Naive thymus-derived CD4-positive, alpha-beta T cell (primary cell): ENCODE measurements at regions not wholly inside any gene's neighbourhood (a gene's known extent, or its start where the extent isn't known, plus 50 kb on each side); places are given as distances from the start of the nearest gene placed in this dataset.

Source experiments
- ATAC-seq: fragments of 150-1000 bp; cut with Tn5 transposase; 2 replicates; pipeline ENCODE4 v1.10.0; 2021; ENCODE audit warnings: mild to moderate bottlenecking, moderate library complexity
- CTCF ChIA-PET: fragments of 350-600 bp; sonication (Branson Sonifier 250); formaldehyde crosslinking; loops from one replicate; lab custom pipeline; 2021; ENCODE audit warnings: antibody characterized with exemption; lab: Charles Lee
- POLR2A ChIA-PET: fragments of 350-600 bp; sonication (Branson Sonifier 250); formaldehyde crosslinking; loops from one replicate; lab custom pipeline; 2021; ENCODE audit warnings: antibody characterized with exemption, inconsistent platforms; lab: Charles Lee
- DNase-seq, 9 donors: peaks; one replicate each; pipeline versions ENCODE4 v3.0.0 to v3.0.0-alpha.2; 2020 to 2022; ENCODE audit warnings: mixed read lengths in 1 of 9
- H3K27ac ChIP-seq: one replicate; pipeline ENCODE4 v1.7.0; 2013; ENCODE audit warnings: mild to moderate bottlenecking, low read depth, low read length, moderate library complexity
- H3K27me3 ChIP-seq, 2 donors: one replicate each; pipeline ENCODE4 v1.7.0; 2013; ENCODE audit warnings: low read length in 2 of 2, mild to moderate bottlenecking in 2 of 2, moderate library complexity in 2 of 2; ENCODE audit not compliant: control insufficient read depth in 2 of 2, insufficient read depth in 2 of 2
- H3K36me3 ChIP-seq, 3 experiments: 1 replicate in 2 of 3; 2 replicates in 1 of 3; pipeline ENCODE4 v1.7.0; 2013; ENCODE audit warnings: low read length in 3 of 3, mild to moderate bottlenecking in 3 of 3, moderate library complexity in 1 of 3; ENCODE audit not compliant: insufficient read depth in 3 of 3, control insufficient read depth in 2 of 3
- H3K4me1 ChIP-seq, 2 donors: one replicate each; pipeline ENCODE4 v1.7.0; 2013; ENCODE audit warnings: low read length in 2 of 2, mild to moderate bottlenecking in 2 of 2, moderate library complexity in 1 of 2; ENCODE audit not compliant: control insufficient read depth in 2 of 2, insufficient read depth in 2 of 2
- H3K4me3 ChIP-seq: 2 replicates; pipeline ENCODE4 v1.7.0; 2013; ENCODE audit warnings: mild to moderate bottlenecking, low read length
- H3K9me3 ChIP-seq, 3 experiments: 1 replicate in 2 of 3; 2 replicates in 1 of 3; pipeline ENCODE4 v1.7.0; 2013; ENCODE audit warnings: low read length in 3 of 3; ENCODE audit not compliant: control insufficient read depth in 2 of 3
- H3K27ac Mint-ChIP-seq, 9 donors: one replicate each; pipeline ENCODE4 v1.8.0; 2020 to 2022; ENCODE audit warnings: mixed read lengths in 9 of 9, mild to moderate bottlenecking in 8 of 9, moderate library complexity in 5 of 9, inconsistent platforms in 2 of 9
- H3K27me3 Mint-ChIP-seq, 5 donors: one replicate each; pipeline ENCODE4 v1.8.0; 2021 to 2022; ENCODE audit warnings: mixed read lengths in 5 of 5, mild to moderate bottlenecking in 1 of 5
- H3K36me3 Mint-ChIP-seq, 5 donors: one replicate each; pipeline ENCODE4 v1.8.0; 2020 to 2022; ENCODE audit warnings: mixed read lengths in 5 of 5, mild to moderate bottlenecking in 3 of 5, inconsistent platforms in 1 of 5
- H3K4me1 Mint-ChIP-seq, 7 donors: one replicate each; pipeline ENCODE4 v1.8.0; 2020 to 2022; ENCODE audit warnings: mixed read lengths in 7 of 7, mild to moderate bottlenecking in 3 of 7, inconsistent platforms in 1 of 7
- H3K4me3 Mint-ChIP-seq, 10 donors: one replicate each; pipeline ENCODE4 v1.8.0; 2020 to 2022; ENCODE audit warnings: mild to moderate bottlenecking in 10 of 10, mixed read lengths in 10 of 10, moderate library complexity in 6 of 10, inconsistent platforms in 2 of 10
- H3K9me3 Mint-ChIP-seq, 11 donors: one replicate each; pipeline ENCODE4 v1.8.0; 2020 to 2022; ENCODE audit warnings: mixed read lengths in 11 of 11, mild to moderate bottlenecking in 4 of 11, inconsistent platforms in 1 of 11, moderate library complexity in 1 of 11
- intact Hi-C, 2 donors: fragments of 100-400 bp; cut with micrococcal nuclease; formaldehyde crosslinking; loops; one replicate each; pipeline ENCODE4 v1.15.1; 2023

DNA sequence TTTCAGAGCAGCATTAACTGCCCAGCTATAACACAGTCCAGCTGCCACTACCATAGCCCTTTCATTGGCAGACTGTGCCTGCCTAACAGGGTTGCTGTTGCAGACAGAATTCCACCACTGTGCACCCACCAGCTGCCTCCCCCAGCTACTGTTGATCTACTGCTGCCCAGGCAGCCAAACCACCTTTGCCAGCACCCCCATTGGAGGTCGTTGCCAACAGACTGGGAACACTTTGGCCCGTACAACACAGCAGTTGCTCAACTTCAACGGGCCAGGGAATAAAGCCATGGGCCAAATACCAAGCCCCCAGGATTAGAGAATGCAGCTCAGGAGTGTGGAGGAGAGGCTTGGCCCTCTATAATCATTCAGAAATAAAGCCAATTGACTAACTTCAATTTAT, 473.6 kb downstream of the CDH11 start:
- peaks cover 0 to 8% (median 0%) of the 10 kb centered on the region in 5 donors for H3K36me3 Mint-ChIP-seq
- CTCF ChIA-PET = no interaction called here
- H3K4me3 ChIP-seq = no peak overlapping the region
- intact Hi-C loops = no loop called here
- POLR2A ChIA-PET = no interaction called here
- no peak for DNase-seq
- no peaks in the 10 kb centered on the region for H3K27me3 ChIP-seq
- peaks cover 0 to 7% (median 0%) of the 10 kb centered on the region in 3 experiments for H3K9me3 ChIP-seq
- no peaks in the 10 kb centered on the region for H3K4me1 Mint-ChIP-seq
- H3K27ac ChIP-seq = no peak overlapping the region
- H3K27me3 Mint-ChIP-seq = no peaks in the 10 kb centered on the region
- no peaks in the 10 kb centered on the region for H3K4me1 ChIP-seq
- no peak overlapping the region for H3K4me3 Mint-ChIP-seq
- no peak for ATAC-seq
- no peak overlapping the region for H3K27ac Mint-ChIP-seq
- H3K9me3 Mint-ChIP-seq = peaks cover 6 to 28% (median 19%) of the 10 kb centered on the region in 11 donors
- no peaks in the 10 kb centered on the region for H3K36me3 ChIP-seq

DNA sequence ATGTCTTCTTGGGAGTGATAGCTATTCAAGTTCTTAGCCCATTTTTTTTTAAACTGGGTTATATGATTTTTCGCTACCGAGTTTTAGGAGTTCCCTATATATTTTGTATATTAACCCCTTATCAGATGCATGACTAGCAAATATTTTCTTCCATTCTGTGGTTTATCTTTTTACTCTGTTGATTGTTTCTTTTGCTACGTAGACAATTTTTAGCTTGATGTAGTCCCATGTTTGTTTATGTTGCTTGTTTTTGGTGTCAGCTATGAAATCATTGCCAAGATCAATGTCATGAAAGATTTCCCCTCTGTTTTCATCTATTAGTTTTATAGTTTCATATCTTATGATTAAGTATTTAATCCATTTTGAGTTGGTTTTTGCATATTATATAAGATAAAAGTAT, 480.5 kb downstream of the CDH11 start:
- no peak overlapping the region for H3K27ac ChIP-seq
- no peak overlapping the region for H3K4me3 ChIP-seq
- DNase-seq (no peak), ATAC-seq (no peak)
- Mint-ChIP-seq H3K27ac (no peak overlapping the region), H3K4me1 (no peaks in the 10 kb centered on the region), H3K27me3 (no peaks in the 10 kb centered on the region), H3K36me3 (no peaks in the 10 kb centered on the region), H3K9me3 (peaks cover 3 to 19% (median 8%) of the 10 kb centered on the region in 11 donors), H3K4me3 (no peak overlapping the region)
- no peaks in the 10 kb centered on the region for H3K27me3 ChIP-seq
- ChIA-PET POLR2A (no interaction called here), CTCF (interaction anchor here (0.8 kb wide), 1 partner anchor 9 kb away, joined by 3 read pairs; no protein-coding TSS in a partner anchor)
- H3K36me3 ChIP-seq = no peaks in the 10 kb centered on the region
- H3K9me3 ChIP-seq = no peaks in the 10 kb centered on the region
- H3K4me1 ChIP-seq = no peaks in the 10 kb centered on the region
- intact Hi-C loops = no loop called here

DNA sequence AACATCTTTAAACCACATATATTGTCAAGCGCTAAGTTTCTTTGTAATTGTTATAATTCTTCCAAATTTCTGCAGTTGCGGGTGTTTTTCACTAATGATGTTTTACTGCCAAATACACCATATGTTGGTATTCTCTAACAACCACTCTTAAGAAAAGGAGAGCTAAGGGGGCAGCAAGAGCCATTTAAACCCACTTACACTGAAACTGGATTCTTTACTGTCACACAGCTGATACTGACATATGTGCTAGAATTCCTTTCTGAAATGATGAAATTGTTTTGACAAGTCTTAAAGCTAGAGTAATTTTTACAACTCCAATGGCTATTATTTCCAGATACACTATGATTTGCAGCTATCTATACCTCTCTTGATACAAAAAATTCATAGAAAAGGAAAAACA, 483.1 kb downstream of the CDH11 start:
- Mint-ChIP-seq H3K4me3 (no peak overlapping the region), H3K36me3 (no peaks in the 10 kb centered on the region), H3K9me3 (peaks cover under 1 to 19% (median 4%) of the 10 kb centered on the region in 11 donors), H3K27ac (no peak overlapping the region), H3K4me1 (no peaks in the 10 kb centered on the region), H3K27me3 (no peaks in the 10 kb centered on the region)
- DNase-seq (no peak), ATAC-seq (no peak)
- H3K27ac ChIP-seq = no peak overlapping the region
- H3K4me1 ChIP-seq = no peaks in the 10 kb centered on the region
- no peak overlapping the region for H3K4me3 ChIP-seq
- H3K9me3 ChIP-seq = no peaks in the 10 kb centered on the region
- H3K27me3 ChIP-seq = no peaks in the 10 kb centered on the region
- CTCF ChIA-PET = no interaction called here
- POLR2A ChIA-PET = no interaction called here
- H3K36me3 ChIP-seq = no peaks in the 10 kb centered on the region
- intact Hi-C loops = no loop called here

DNA sequence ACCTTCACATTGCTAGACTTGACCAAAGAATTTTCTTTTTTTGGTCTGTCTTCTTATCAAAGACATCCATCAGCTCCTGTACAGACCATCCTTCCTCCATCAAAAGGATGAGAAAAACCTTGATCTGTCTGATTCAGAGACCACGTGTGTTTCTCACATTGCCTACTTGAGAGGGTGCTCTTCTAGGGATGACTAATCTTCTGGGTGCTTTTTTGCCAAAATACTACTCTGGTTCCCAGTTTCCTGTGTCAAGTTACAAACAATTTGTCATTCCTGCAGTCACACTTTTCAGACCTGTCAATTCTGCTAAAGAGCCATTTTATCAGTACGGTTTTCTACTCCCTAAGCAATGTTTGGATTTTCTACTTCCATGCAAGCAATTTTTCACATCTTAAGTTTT, 492.2 kb downstream of the CDH11 start:
- ATAC-seq (no peak), DNase-seq (no peak)
- ChIA-PET POLR2A (no interaction called here), CTCF (no interaction called here)
- no peak overlapping the region for H3K27ac Mint-ChIP-seq
- Histone ChIP-seq H3K27me3 (no peaks in the 10 kb centered on the region), H3K4me3 (no peak overlapping the region), H3K4me1 (no peaks in the 10 kb centered on the region), H3K27ac (no peak overlapping the region), H3K9me3 (no peaks in the 10 kb centered on the region), H3K36me3 (no peaks in the 10 kb centered on the region)
- intact Hi-C loops = no loop called here
- H3K4me3 Mint-ChIP-seq = no peak overlapping the region
- H3K9me3 Mint-ChIP-seq = peaks cover 0 to 23% (median 14%) of the 10 kb centered on the region in 11 donors
- H3K4me1 Mint-ChIP-seq = no peaks in the 10 kb centered on the region
- no peaks in the 10 kb centered on the region for H3K27me3 Mint-ChIP-seq
- H3K36me3 Mint-ChIP-seq = no peaks in the 10 kb centered on the region

DNA sequence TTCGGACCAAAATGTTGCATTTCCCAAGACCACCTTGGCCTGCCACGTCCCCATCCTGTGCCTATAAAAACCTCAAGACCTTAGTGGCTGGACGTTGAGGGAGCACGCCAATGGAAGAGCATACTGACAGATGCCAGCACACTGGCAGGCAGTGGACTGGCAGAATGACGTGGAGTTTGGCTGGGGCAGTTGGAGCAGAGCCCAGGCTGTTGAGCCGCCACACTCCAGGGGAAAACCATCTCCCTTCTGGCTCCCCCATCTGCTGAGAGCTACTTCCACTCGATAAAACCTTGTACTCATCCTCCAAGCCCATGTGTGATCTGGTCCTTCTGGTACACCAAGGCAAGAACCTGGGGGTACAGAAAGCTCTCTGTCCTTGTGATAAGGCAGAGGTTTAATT, 494.1 kb downstream of the CDH11 start:
- Mint-ChIP-seq H3K4me3 (no peak overlapping the region), H3K9me3 (peaks cover 0 to 24% (median 12%) of the 10 kb centered on the region in 11 donors), H3K27me3 (no peaks in the 10 kb centered on the region), H3K36me3 (no peaks in the 10 kb centered on the region), H3K4me1 (no peaks in the 10 kb centered on the region), H3K27ac (no peak overlapping the region)
- H3K27ac ChIP-seq = no peak overlapping the region
- no peaks in the 10 kb centered on the region for H3K9me3 ChIP-seq
- H3K36me3 ChIP-seq = no peaks in the 10 kb centered on the region
- H3K4me1 ChIP-seq = no peaks in the 10 kb centered on the region
- intact Hi-C loops = no loop called here
- CTCF ChIA-PET = no interaction called here
- POLR2A ChIA-PET = no interaction called here
- no peak overlapping the region for H3K4me3 ChIP-seq
- no peaks in the 10 kb centered on the region for H3K27me3 ChIP-seq
- no peak for ATAC-seq
- DNase-seq = no peak

DNA sequence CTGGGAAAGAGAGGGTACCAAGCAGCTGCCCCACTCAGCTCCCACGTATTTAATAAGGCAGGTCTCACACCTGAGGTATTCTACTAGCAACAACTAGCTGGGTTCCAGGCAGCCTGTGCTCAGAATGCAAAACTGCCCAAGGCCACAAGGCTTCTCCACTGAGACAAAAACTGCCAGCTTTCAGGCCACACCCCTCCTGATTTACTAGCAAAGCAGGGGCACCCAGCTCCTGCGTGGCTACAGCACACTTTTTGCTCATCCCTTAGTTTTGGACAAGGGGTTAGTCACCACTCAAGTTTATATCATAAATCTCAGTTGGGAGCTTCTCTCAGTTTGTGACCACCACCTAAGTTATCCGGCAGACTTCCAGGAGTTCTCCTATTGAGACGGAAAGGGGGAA, 494.6 kb downstream of the CDH11 start:
- ChIA-PET CTCF (no interaction called here), POLR2A (no interaction called here)
- Histone ChIP-seq H3K4me1 (no peaks in the 10 kb centered on the region), H3K27me3 (no peaks in the 10 kb centered on the region), H3K9me3 (no peaks in the 10 kb centered on the region), H3K36me3 (no peaks in the 10 kb centered on the region), H3K4me3 (no peak overlapping the region), H3K27ac (no peak overlapping the region)
- no peak overlapping the region for H3K27ac Mint-ChIP-seq
- H3K36me3 Mint-ChIP-seq = no peaks in the 10 kb centered on the region
- H3K4me1 Mint-ChIP-seq = no peaks in the 10 kb centered on the region
- ATAC-seq = no peak
- no peak for DNase-seq
- intact Hi-C loops = no loop called here
- H3K9me3 Mint-ChIP-seq = peaks cover 0 to 27% (median 15%) of the 10 kb centered on the region in 11 donors
- no peak overlapping the region for H3K4me3 Mint-ChIP-seq
- no peaks in the 10 kb centered on the region for H3K27me3 Mint-ChIP-seq

DNA sequence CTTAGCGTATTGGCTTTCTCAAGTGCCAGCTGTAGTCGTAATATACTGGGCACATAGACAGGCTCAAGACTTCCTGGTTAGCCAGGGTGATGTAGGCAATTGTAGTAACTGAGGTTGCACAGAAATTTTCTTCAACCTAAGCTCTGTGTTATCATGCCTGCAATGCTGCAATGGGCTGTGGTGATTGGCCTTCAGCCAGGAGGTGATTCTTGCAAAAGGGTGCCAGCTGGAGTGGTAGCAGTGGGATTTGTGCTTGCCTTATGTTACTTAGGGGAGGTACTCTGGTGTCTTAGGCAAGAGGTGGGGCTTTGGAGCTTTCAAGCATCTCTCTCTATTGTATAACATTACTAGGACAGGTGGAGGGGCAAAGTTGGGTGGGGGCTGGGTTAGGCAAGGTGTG, 495.1 kb downstream of the CDH11 start:
- intact Hi-C loops = no loop called here
- no peak overlapping the region for H3K27ac Mint-ChIP-seq
- H3K4me3 Mint-ChIP-seq = no peak overlapping the region
- H3K36me3 Mint-ChIP-seq = no peaks in the 10 kb centered on the region
- DNase-seq (no peak), ATAC-seq (no peak)
- Histone ChIP-seq H3K4me3 (no peak overlapping the region), H3K9me3 (no peaks in the 10 kb centered on the region), H3K36me3 (no peaks in the 10 kb centered on the region), H3K27me3 (no peaks in the 10 kb centered on the region), H3K4me1 (no peaks in the 10 kb centered on the region), H3K27ac (no peak overlapping the region)
- ChIA-PET POLR2A (no interaction called here), CTCF (no interaction called here)
- H3K27me3 Mint-ChIP-seq = no peaks in the 10 kb centered on the region
- peaks cover 0 to 32% (median 16%) of the 10 kb centered on the region in 11 donors for H3K9me3 Mint-ChIP-seq
- no peaks in the 10 kb centered on the region for H3K4me1 Mint-ChIP-seq
